Endodermal cell (in vitro differentiated cells): ENCODE measurements at regions not wholly inside any gene's neighbourhood (a gene's known extent, or its start where the extent isn't known, plus 50 kb on each side); places are given as distances from the start of the nearest gene placed in this dataset.

Source experiments
- DNase-seq: peaks from one replicate; pipeline ENCODE4 v3.0.0-alpha.2; 2017
- H3K27ac ChIP-seq: 2 replicates; pipeline ENCODE4 v1.5.1; 2013; ENCODE audit warnings: mild to moderate bottlenecking, low read depth, low read length, moderate library complexity
- H3K27me3 ChIP-seq: 2 replicates; pipeline ENCODE4 v1.6.1; 2013; ENCODE audit warnings: mild to moderate bottlenecking, low read length, moderate library complexity; ENCODE audit not compliant: insufficient read depth, control insufficient read depth, poor library complexity, severe bottlenecking
- H3K36me3 ChIP-seq: 2 replicates; pipeline ENCODE4 v1.7.0; 2013; ENCODE audit warnings: mild to moderate bottlenecking, low read length, moderate library complexity; ENCODE audit not compliant: control insufficient read depth, insufficient read depth
- H3K4me1 ChIP-seq: one replicate; pipeline ENCODE4 v1.7.0; 2013; ENCODE audit warnings: low read length; ENCODE audit not compliant: control insufficient read depth, insufficient read depth
- H3K4me3 ChIP-seq: 2 replicates; pipeline ENCODE4 v1.5.1; 2013; ENCODE audit warnings: mild to moderate bottlenecking, low read length, moderate library complexity
- H3K9ac ChIP-seq: 2 replicates; pipeline ENCODE4 v1.6.1; 2013; ENCODE audit warnings: mild to moderate bottlenecking, low read length, moderate library complexity; ENCODE audit not compliant: poor library complexity, severe bottlenecking; ENCODE audit errors: extremely low read depth
- H3K9me3 ChIP-seq: 2 replicates; pipeline ENCODE4 v1.6.1; 2013; ENCODE audit warnings: mild to moderate bottlenecking, low read length, moderate library complexity; ENCODE audit not compliant: control insufficient read depth
- H3K27ac Mint-ChIP-seq: 2 replicates; pipeline ENCODE4 v1.8.0; 2020; ENCODE audit warnings: mixed read lengths
- H3K27me3 Mint-ChIP-seq: 2 replicates; pipeline ENCODE4 v1.8.0; 2021; ENCODE audit warnings: mild to moderate bottlenecking, mixed read lengths; ENCODE audit not compliant: insufficient read depth
- H3K36me3 Mint-ChIP-seq: 2 replicates; pipeline ENCODE4 v1.8.0; 2020; ENCODE audit warnings: low read depth, mixed read lengths
- H3K4me1 Mint-ChIP-seq: 2 replicates; pipeline ENCODE4 v1.8.0; 2020; ENCODE audit warnings: mixed read lengths
- H3K4me3 Mint-ChIP-seq: 2 replicates; pipeline ENCODE4 v1.8.0; 2020; ENCODE audit warnings: mild to moderate bottlenecking, moderate library complexity, mixed read lengths
- H3K9me3 Mint-ChIP-seq: 2 replicates; pipeline ENCODE4 v1.8.0; 2020; ENCODE audit warnings: mild to moderate bottlenecking, mixed read lengths
- CTCF ChIP-seq: fragments of 200-600 bp; sonication (generic); conservative IDR thresholded peaks from 2 replicates; pipeline ENCODE4 v1.5.0; 2021; ENCODE audit warnings: antibody characterized with exemption, mild to moderate bottlenecking
- WGBS, 2 experiments: methylation state at CpG; one replicate each; pipeline versions ENCODE4 v1.1.5 to v1.1.7; 2013; ENCODE audit warnings: missing lambda C conversion rate in 2 of 2, mixed read lengths in 1 of 2; ENCODE audit not compliant: insufficient coverage in 1 of 2, insufficient read length in 1 of 2; 5-methylcytosine and 5-hydroxymethylcytosine counted together

GRCh38 chr2:114089636-114090319 is 199.9 kb downstream of the ACTR3 start:
- no peaks in the 10 kb centered on the region for H3K4me1 Mint-ChIP-seq
- H3K4me3 Mint-ChIP-seq, result no peak overlapping the region
- no peak for TF ChIP-seq CTCF
- no peaks in the 10 kb centered on the region for H3K27me3 ChIP-seq
- H3K9me3 Mint-ChIP-seq, result peaks cover under 1% of the 10 kb centered on the region
- no peaks in the 10 kb centered on the region for H3K36me3 ChIP-seq
- no peaks in the 10 kb centered on the region for H3K9me3 ChIP-seq
- DNase-seq, result no peak
- H3K27ac Mint-ChIP-seq, result no peak overlapping the region
- no peaks in the 10 kb centered on the region for H3K36me3 Mint-ChIP-seq
- H3K4me1 ChIP-seq, result no peaks in the 10 kb centered on the region
- no peak overlapping the region for H3K27ac ChIP-seq
- 81 to 93% methylated on average over 3 to 9 of the region's 9 CpGs for WGBS, 2 experiments
- no peak overlapping the region for H3K4me3 ChIP-seq
- no peaks in the 10 kb centered on the region for H3K27me3 Mint-ChIP-seq
- no peak overlapping the region for H3K9ac ChIP-seq

GRCh38 chr2:114091010-114091409 is 201.1 kb downstream of the ACTR3 start:
- no peak for TF ChIP-seq CTCF
- peaks cover 5% of the 10 kb centered on the region for H3K9me3 ChIP-seq
- Mint-ChIP-seq H3K9me3 (peaks cover 11% of the 10 kb centered on the region), H3K27me3 (no peaks in the 10 kb centered on the region), H3K4me3 (no peak overlapping the region), H3K36me3 (no peaks in the 10 kb centered on the region), H3K4me1 (no peaks in the 10 kb centered on the region), H3K27ac (no peak overlapping the region)
- DNase-seq, result no peak
- no peak overlapping the region for H3K4me3 ChIP-seq
- H3K4me1 ChIP-seq, result no peaks in the 10 kb centered on the region
- no peaks in the 10 kb centered on the region for H3K27me3 ChIP-seq
- H3K9ac ChIP-seq, result no peak overlapping the region
- H3K36me3 ChIP-seq, result no peaks in the 10 kb centered on the region
- no peak overlapping the region for H3K27ac ChIP-seq
- WGBS, 2 experiments, result 92% methylated on average over 1 of the region's 1 CpG; no CpG with 5 or more reads in 1 of the 2 experiments

- no peak overlapping the region for H3K27ac Mint-ChIP-seq
- no peaks in the 10 kb centered on the region for H3K36me3 Mint-ChIP-seq
- H3K9me3 Mint-ChIP-seq, result peaks cover 19% of the 10 kb centered on the region
- H3K27me3 ChIP-seq, result no peaks in the 10 kb centered on the region
- no peaks in the 10 kb centered on the region for H3K36me3 ChIP-seq
- no peak for TF ChIP-seq CTCF
- peaks cover 9% of the 10 kb centered on the region for H3K4me1 Mint-ChIP-seq
- DNase-seq, result no peak
- no peak overlapping the region for H3K4me3 Mint-ChIP-seq
- H3K9ac ChIP-seq, result no peak overlapping the region
- H3K4me3 ChIP-seq, result no peak overlapping the region
- H3K27me3 Mint-ChIP-seq, result no peaks in the 10 kb centered on the region
- H3K27ac ChIP-seq, result no peak overlapping the region
- H3K4me1 ChIP-seq, result no peaks in the 10 kb centered on the region
- WGBS, 2 experiments, result 91% methylated on average over 2 of the region's 2 CpGs; no CpG with 5 or more reads in 1 of the 2 experiments
- H3K9me3 ChIP-seq, result peaks cover 19% of the 10 kb centered on the region
These were observed 218.4 kb downstream of the ACTR3 start for GRCh38 chr2:114108249-114108648.
